ENCODE measurements at regions not wholly inside any gene's neighbourhood (a gene's known extent, or its start where the extent isn't known, plus 50 kb on each side); places are given as distances from the start of the nearest gene placed in this dataset.
"Not testable (repeated sequence)": the region's sequence is repeated elsewhere in the genome, so short reads cannot be mapped to it uniquely, and the experiment has no call there.

- no peak for DNase-seq (ENCODE audit: low read depth)
These were observed 217.9 kb upstream of the MOCS1 start for GRCh38 chr6:40152196-40152595.

- DNase-seq (ENCODE audit: low read depth), result no peak
These were observed 214.8 kb upstream of the MOCS1 start for GRCh38 chr6:40148882-40149573.

GRCh38 chr6:40146902-40147301 lies 212.6 kb upstream of the MOCS1 start:
- DNase-seq (ENCODE audit: low read depth), result no peak

- DNase-seq (ENCODE audit: low read depth), result no peak
These were observed 205.2 kb upstream of the MOCS1 start for GRCh38 chr6:40139447-40139846.

- DNase-seq (ENCODE audit: low read depth), result no peak
These were observed 204.0 kb upstream of the MOCS1 start for GRCh38 chr6:40138273-40138720.

GRCh38 chr6:40135491-40136072 lies 201.3 kb upstream of the MOCS1 start:
- no peak for DNase-seq (ENCODE audit: low read depth)

- DNase-seq (ENCODE audit: low read depth), result not testable (repeated sequence)
These were observed 199.7 kb upstream of the MOCS1 start for GRCh38 chr6:40133981-40134380.

GRCh38 chr6:40131675-40132074 lies 197.4 kb upstream of the MOCS1 start:
- DNase-seq (ENCODE audit: low read depth), result no peak

- DNase-seq (ENCODE audit: low read depth), result no peak
These were observed 193.9 kb upstream of the MOCS1 start for GRCh38 chr6:40128127-40128526.

GRCh38 chr6:40125680-40126394 lies 191.6 kb upstream of the MOCS1 start:
- no peak for DNase-seq (ENCODE audit: low read depth)

- no peak for DNase-seq (ENCODE audit: low read depth)
These were observed 190.7 kb upstream of the MOCS1 start for GRCh38 chr6:40124924-40125323.

GRCh38 chr6:40116832-40117231 lies 182.6 kb upstream of the MOCS1 start:
- DNase-seq (ENCODE audit: low read depth), result no peak

GRCh38 chr6:40112350-40112749 lies 178.1 kb upstream of the MOCS1 start:
- no peak for DNase-seq (ENCODE audit: low read depth)

GRCh38 chr6:40108736-40109135 lies 174.5 kb upstream of the MOCS1 start:
- no peak for DNase-seq (ENCODE audit: low read depth)

GRCh38 chr6:40106840-40107239 lies 172.6 kb upstream of the MOCS1 start:
- no peak for DNase-seq (ENCODE audit: low read depth)

- DNase-seq (ENCODE audit: low read depth), result no peak
These were observed 164.5 kb upstream of the MOCS1 start for GRCh38 chr6:40098774-40099173.

- no peak for DNase-seq (ENCODE audit: low read depth)
These were observed 163.3 kb upstream of the MOCS1 start for GRCh38 chr6:40097590-40097989.

- no peak for DNase-seq (ENCODE audit: low read depth)
These were observed 149.1 kb upstream of the MOCS1 start for GRCh38 chr6:40083141-40083920.

GRCh38 chr6:40082278-40083043 lies 148.2 kb upstream of the MOCS1 start:
- no peak for DNase-seq (ENCODE audit: low read depth)

- DNase-seq (ENCODE audit: low read depth), result no peak
These were observed 143.5 kb upstream of the MOCS1 start for GRCh38 chr6:40077736-40078135.

GRCh38 chr6:40077315-40077714 lies 143.1 kb upstream of the MOCS1 start:
- DNase-seq (ENCODE audit: low read depth), result no peak

Measured in stromal cell of bone marrow (primary cell).